ENCODE measurements at regions not wholly inside any gene's neighbourhood (a gene's known extent, or its start where the extent isn't known, plus 50 kb on each side); places are given as distances from the start of the nearest gene placed in this dataset.

DNA sequence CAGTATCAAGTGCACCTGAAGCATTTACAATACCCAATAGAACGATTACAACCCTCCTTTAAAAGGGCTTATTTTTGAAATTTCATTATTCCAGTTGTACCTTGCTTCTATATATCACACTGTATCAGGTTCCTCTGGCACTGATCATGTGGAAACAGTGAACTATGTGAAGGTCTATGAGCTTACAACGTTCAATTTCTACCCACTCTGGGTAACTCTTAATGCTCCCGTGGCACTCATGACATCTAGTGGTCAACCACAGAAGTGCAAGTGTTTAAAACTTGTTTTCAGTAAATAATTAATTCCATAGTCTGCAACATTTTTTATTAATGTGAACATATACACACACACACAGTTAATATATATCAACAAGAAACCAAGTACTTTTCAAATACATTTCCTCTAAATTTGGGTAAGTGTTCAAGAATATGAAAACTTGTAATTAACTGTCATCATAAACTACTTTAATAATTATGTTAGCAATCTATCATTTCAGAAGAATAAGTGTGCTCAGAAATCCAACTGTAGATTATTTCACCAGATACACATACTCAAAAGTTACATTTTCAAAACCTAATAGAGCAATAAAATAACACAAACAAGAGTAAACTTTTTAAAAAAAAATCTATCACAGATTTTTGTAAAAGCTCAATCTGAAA lies 61.0 kb downstream of the MPP7 start:
- TF ChIP-seq, protein P1, sequence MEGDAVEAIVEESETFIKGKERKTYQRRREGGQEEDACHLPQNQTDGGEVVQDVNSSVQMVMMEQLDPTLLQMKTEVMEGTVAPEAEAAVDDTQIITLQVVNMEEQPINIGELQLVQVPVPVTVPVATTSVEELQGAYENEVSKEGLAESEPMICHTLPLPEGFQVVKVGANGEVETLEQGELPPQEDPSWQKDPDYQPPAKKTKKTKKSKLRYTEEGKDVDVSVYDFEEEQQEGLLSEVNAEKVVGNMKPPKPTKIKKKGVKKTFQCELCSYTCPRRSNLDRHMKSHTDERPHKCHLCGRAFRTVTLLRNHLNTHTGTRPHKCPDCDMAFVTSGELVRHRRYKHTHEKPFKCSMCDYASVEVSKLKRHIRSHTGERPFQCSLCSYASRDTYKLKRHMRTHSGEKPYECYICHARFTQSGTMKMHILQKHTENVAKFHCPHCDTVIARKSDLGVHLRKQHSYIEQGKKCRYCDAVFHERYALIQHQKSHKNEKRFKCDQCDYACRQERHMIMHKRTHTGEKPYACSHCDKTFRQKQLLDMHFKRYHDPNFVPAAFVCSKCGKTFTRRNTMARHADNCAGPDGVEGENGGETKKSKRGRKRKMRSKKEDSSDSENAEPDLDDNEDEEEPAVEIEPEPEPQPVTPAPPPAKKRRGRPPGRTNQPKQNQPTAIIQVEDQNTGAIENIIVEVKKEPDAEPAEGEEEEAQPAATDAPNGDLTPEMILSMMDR (IDR thresholded peaks at IDR 0.05) = peak; percentile 96
- no peak for TF ChIP-seq ZFX (IDR thresholded peaks at IDR 0.05; ENCODE audit: borderline replicate concordance)

All from 22Rv1 (cell line).